Activated CD4-positive, alpha-beta T cell treated with anti-CD3 and anti-CD28 coated beads, Interleukin-2, Interleukin-4, amounts not matched to agents 100 ng/mL and 50 ng/mL, durations not matched to agents 16 hours and 8 hours (primary cell): ENCODE measurements at regions not wholly inside any gene's neighbourhood (a gene's known extent, or its start where the extent isn't known, plus 50 kb on each side); places are given as distances from the start of the nearest gene placed in this dataset.

Experiments used
- DNase-seq: peaks from one replicate; pipeline ENCODE4 v3.0.0-alpha.2; 2020; ENCODE audit warnings: low spot score

- DNase-seq, result no peak
Measured at GRCh38 chr13:26965952-26966700, 205.5 kb downstream of the USP12 start.

GRCh38 chr13:26964278-26965250, 204.0 kb upstream of the GPR12 start:
- DNase-seq, result no peak

- DNase-seq, result no peak
Measured at GRCh38 chr13:26962671-26963070, 202.1 kb upstream of the GPR12 start.

GRCh38 chr13:26961890-26962615, 201.5 kb upstream of the GPR12 start:
- no peak for DNase-seq

- no peak for DNase-seq
Measured at GRCh38 chr13:26957182-26957581, 196.6 kb upstream of the GPR12 start.

- DNase-seq, result no peak
Measured at GRCh38 chr13:26956522-26957142, 196.0 kb upstream of the GPR12 start.

- no peak for DNase-seq
Measured at GRCh38 chr13:26954976-26955375, 194.4 kb upstream of the GPR12 start.

- no peak for DNase-seq
Measured at GRCh38 chr13:26953291-26953690, 192.7 kb upstream of the GPR12 start.

- DNase-seq, result no peak
Measured at GRCh38 chr13:26952551-26953143, 192.1 kb upstream of the GPR12 start.

- no peak for DNase-seq
Measured at GRCh38 chr13:26951581-26952177, 191.1 kb upstream of the GPR12 start.

- DNase-seq, result no peak
Measured at GRCh38 chr13:26950968-26951367, 190.4 kb upstream of the GPR12 start.

GRCh38 chr13:26950546-26950945, 190.0 kb upstream of the GPR12 start:
- no peak for DNase-seq

GRCh38 chr13:26949701-26950502, 189.3 kb upstream of the GPR12 start:
- DNase-seq, result no peak

GRCh38 chr13:26948353-26948752, 187.8 kb upstream of the GPR12 start:
- DNase-seq, result no peak

GRCh38 chr13:26946684-26947343, 186.2 kb upstream of the GPR12 start:
- DNase-seq, result peak; percentile 43

GRCh38 chr13:26943748-26944147, 183.2 kb upstream of the GPR12 start:
- DNase-seq, result no peak

GRCh38 chr13:26942184-26942583, 181.6 kb upstream of the GPR12 start:
- DNase-seq, result no peak

GRCh38 chr13:26941345-26942174, 181.0 kb upstream of the GPR12 start:
- DNase-seq, result peak; percentile 38

GRCh38 chr13:26934096-26934495, 173.5 kb upstream of the GPR12 start:
- DNase-seq, result no peak
